ENCODE measurements at regions not wholly inside any gene's neighbourhood (a gene's known extent, or its start where the extent isn't known, plus 50 kb on each side); places are given as distances from the start of the nearest gene placed in this dataset.

- TF ChIP-seq CREB1 (IDR thresholded peaks at IDR 0.05; ENCODE audit: low read depth) (no peak), ZBTB7A (IDR thresholded peaks at IDR 0.05; ENCODE audit: low read depth) (no peak), TCF12 (IDR thresholded peaks at IDR 0.05; ENCODE audit: low read depth) (no peak), RAD21 (IDR thresholded peaks at IDR 0.05; ENCODE audit: low read depth) (no peak), CEBPB (IDR thresholded peaks at IDR 0.05) (no peak), TEAD4 (IDR thresholded peaks at IDR 0.05) (no peak), FOXM1 (IDR thresholded peaks at IDR 0.05; ENCODE audit: borderline replicate concordance, low read depth) (no peak), EGR1 (IDR thresholded peaks at IDR 0.05) (no peak), NFIC (IDR thresholded peaks at IDR 0.05) (no peak)
- TF ChIP-seq, protein P1, sequence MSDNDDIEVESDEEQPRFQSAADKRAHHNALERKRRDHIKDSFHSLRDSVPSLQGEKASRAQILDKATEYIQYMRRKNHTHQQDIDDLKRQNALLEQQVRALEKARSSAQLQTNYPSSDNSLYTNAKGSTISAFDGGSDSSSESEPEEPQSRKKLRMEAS (IDR thresholded peaks at IDR 0.05), result no peak
These were observed 194.3 kb upstream of the SMIM21 start for GRCh38 chr18:75621818-75622217.

- TF ChIP-seq CEBPB (IDR thresholded peaks at IDR 0.05) (no peak), TAF1 (IDR thresholded peaks at IDR 0.05; ENCODE audit: low read depth) (no peak), EP300 (IDR thresholded peaks at IDR 0.05; ENCODE audit: borderline replicate concordance) (no peak), NFIC (IDR thresholded peaks at IDR 0.05) (no peak), RAD21 (IDR thresholded peaks at IDR 0.05; ENCODE audit: low read depth) (no peak), ZBTB7A (IDR thresholded peaks at IDR 0.05; ENCODE audit: low read depth) (no peak), EGR1 (IDR thresholded peaks at IDR 0.05) (no peak)
- TF ChIP-seq, protein P1 (IDR thresholded peaks at IDR 0.05), result no peak
- TF ChIP-seq, protein P2, sequence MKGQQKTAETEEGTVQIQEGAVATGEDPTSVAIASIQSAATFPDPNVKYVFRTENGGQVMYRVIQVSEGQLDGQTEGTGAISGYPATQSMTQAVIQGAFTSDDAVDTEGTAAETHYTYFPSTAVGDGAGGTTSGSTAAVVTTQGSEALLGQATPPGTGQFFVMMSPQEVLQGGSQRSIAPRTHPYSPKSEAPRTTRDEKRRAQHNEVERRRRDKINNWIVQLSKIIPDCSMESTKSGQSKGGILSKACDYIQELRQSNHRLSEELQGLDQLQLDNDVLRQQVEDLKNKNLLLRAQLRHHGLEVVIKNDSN (IDR thresholded peaks at IDR 0.05), result no peak
These were observed 190.6 kb upstream of the SMIM21 start for GRCh38 chr18:75618146-75618545.

GRCh38 chr18:75612456-75612855 lies 185.0 kb upstream of the SMIM21 start:
- TF ChIP-seq TAF1 (IDR thresholded peaks at IDR 0.05; ENCODE audit: low read depth) (no peak), EP300 (IDR thresholded peaks at IDR 0.05; ENCODE audit: borderline replicate concordance) (no peak), NFIC (IDR thresholded peaks at IDR 0.05) (no peak), CREB1 (IDR thresholded peaks at IDR 0.05; ENCODE audit: low read depth) (no peak), FOXM1 (IDR thresholded peaks at IDR 0.05; ENCODE audit: borderline replicate concordance, low read depth) (no peak), CEBPB (IDR thresholded peaks at IDR 0.05) (no peak), TCF12 (IDR thresholded peaks at IDR 0.05; ENCODE audit: low read depth) (no peak)
- TF ChIP-seq, protein P1 (IDR thresholded peaks at IDR 0.05), result no peak
- TF ChIP-seq, protein P2 (IDR thresholded peaks at IDR 0.05), result no peak
- TF ChIP-seq, protein P3, sequence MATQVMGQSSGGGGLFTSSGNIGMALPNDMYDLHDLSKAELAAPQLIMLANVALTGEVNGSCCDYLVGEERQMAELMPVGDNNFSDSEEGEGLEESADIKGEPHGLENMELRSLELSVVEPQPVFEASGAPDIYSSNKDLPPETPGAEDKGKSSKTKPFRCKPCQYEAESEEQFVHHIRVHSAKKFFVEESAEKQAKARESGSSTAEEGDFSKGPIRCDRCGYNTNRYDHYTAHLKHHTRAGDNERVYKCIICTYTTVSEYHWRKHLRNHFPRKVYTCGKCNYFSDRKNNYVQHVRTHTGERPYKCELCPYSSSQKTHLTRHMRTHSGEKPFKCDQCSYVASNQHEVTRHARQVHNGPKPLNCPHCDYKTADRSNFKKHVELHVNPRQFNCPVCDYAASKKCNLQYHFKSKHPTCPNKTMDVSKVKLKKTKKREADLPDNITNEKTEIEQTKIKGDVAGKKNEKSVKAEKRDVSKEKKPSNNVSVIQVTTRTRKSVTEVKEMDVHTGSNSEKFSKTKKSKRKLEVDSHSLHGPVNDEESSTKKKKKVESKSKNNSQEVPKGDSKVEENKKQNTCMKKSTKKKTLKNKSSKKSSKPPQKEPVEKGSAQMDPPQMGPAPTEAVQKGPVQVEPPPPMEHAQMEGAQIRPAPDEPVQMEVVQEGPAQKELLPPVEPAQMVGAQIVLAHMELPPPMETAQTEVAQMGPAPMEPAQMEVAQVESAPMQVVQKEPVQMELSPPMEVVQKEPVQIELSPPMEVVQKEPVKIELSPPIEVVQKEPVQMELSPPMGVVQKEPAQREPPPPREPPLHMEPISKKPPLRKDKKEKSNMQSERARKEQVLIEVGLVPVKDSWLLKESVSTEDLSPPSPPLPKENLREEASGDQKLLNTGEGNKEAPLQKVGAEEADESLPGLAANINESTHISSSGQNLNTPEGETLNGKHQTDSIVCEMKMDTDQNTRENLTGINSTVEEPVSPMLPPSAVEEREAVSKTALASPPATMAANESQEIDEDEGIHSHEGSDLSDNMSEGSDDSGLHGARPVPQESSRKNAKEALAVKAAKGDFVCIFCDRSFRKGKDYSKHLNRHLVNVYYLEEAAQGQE (IDR thresholded peaks at IDR 0.05; ENCODE audit: low read depth), result no peak

DNA sequence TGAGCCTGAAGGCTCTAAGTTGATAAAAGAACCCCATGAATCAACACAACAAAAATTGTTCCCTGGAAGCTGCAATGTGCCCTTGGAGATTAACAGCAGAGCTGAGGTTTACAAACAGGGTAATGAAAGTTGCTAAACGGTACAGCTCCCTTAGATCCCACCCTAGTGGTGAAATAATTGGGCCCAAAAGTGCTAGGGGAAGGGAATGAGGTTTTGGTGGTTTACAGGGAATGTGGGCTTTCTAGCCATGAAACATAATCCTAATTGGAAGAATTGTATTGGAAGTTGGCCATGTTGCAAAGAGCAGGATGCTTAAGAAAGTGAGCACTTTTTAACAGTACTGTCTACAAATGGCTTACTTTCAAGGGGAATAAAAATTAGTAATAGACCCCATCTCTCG lies 180.2 kb upstream of the SMIM21 start:
- TF ChIP-seq TEAD4 (IDR thresholded peaks at IDR 0.05) (no peak), CEBPB (IDR thresholded peaks at IDR 0.05) (no peak), NFIC (IDR thresholded peaks at IDR 0.05) (no peak), YY1 (IDR thresholded peaks at IDR 0.05; ENCODE audit: low read depth) (no peak)

DNA sequence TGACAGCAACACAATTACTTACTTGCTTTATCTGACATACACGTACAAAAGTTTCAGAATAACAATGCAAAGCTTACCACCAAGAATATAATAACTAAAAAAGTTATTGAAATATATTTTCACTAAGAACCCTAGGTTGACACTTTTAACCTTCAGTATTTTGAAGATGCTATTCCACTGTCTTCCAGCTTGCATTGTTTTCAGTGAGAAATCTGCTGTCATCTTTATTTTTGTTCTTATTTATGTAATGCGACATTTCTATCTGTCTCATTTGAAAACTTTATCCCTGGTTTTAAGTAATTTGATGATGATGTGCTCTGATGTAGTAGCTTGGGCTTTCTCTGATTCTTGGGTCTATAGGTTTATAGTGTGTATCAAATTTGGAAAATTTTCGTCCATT lies 165.0 kb upstream of the SMIM21 start:
- TF ChIP-seq NFIC (IDR thresholded peaks at IDR 0.05), result no peak
- no peak for TF ChIP-seq TCF12 (IDR thresholded peaks at IDR 0.05; ENCODE audit: low read depth)
- no peak for TF ChIP-seq EP300 (IDR thresholded peaks at IDR 0.05; ENCODE audit: borderline replicate concordance)
- no peak for TF ChIP-seq EGR1 (IDR thresholded peaks at IDR 0.05)
- TF ChIP-seq TAF1 (IDR thresholded peaks at IDR 0.05; ENCODE audit: low read depth), result no peak
- TF ChIP-seq TEAD4 (IDR thresholded peaks at IDR 0.05), result no peak
- TF ChIP-seq, protein P2 (IDR thresholded peaks at IDR 0.05), result no peak
- no peak for TF ChIP-seq RAD21 (IDR thresholded peaks at IDR 0.05; ENCODE audit: low read depth)
- no peak for TF ChIP-seq FOXM1 (IDR thresholded peaks at IDR 0.05; ENCODE audit: borderline replicate concordance, low read depth)
- TF ChIP-seq ZBTB7A (IDR thresholded peaks at IDR 0.05; ENCODE audit: low read depth), result no peak
- TF ChIP-seq, protein P3 (IDR thresholded peaks at IDR 0.05; ENCODE audit: low read depth), result no peak
- no peak for TF ChIP-seq CREB1 (IDR thresholded peaks at IDR 0.05; ENCODE audit: low read depth)
- no peak for TF ChIP-seq CEBPB (IDR thresholded peaks at IDR 0.05)
- TF ChIP-seq, protein P1 (IDR thresholded peaks at IDR 0.05), result no peak
- TF ChIP-seq YY1 (IDR thresholded peaks at IDR 0.05; ENCODE audit: low read depth), result no peak

Measured in Ishikawa (cell line).